Astrocyte of the spinal cord (primary cell): ENCODE measurements at regions not wholly inside any gene's neighbourhood (a gene's known extent, or its start where the extent isn't known, plus 50 kb on each side); places are given as distances from the start of the nearest gene placed in this dataset.

ENCODE experiments used
- DNase-seq: peaks from one replicate; pipeline ENCODE4 v3.0.0; 2011; ENCODE audit warnings: low read depth, low spot score
- H3K4me3 ChIP-seq: 2 replicates; pipeline ENCODE4 v1.5.1; 2011; ENCODE audit warnings: low read depth, mild to moderate bottlenecking, low read length, moderate library complexity
- in situ Hi-C: cut with HindIII; loops from 2 replicates; pipeline ENCODE4 v1.10.0; 2017; ENCODE audit warnings: low sequenced_read_pairs
- TF ChIP-seq, protein P1 (sequence below): IDR thresholded peaks from 2 replicates; pipeline ENCODE4 v1.5.1; 2012; ENCODE audit warnings: low read depth, mild to moderate bottlenecking, low read length, inconsistent platforms

DNA sequence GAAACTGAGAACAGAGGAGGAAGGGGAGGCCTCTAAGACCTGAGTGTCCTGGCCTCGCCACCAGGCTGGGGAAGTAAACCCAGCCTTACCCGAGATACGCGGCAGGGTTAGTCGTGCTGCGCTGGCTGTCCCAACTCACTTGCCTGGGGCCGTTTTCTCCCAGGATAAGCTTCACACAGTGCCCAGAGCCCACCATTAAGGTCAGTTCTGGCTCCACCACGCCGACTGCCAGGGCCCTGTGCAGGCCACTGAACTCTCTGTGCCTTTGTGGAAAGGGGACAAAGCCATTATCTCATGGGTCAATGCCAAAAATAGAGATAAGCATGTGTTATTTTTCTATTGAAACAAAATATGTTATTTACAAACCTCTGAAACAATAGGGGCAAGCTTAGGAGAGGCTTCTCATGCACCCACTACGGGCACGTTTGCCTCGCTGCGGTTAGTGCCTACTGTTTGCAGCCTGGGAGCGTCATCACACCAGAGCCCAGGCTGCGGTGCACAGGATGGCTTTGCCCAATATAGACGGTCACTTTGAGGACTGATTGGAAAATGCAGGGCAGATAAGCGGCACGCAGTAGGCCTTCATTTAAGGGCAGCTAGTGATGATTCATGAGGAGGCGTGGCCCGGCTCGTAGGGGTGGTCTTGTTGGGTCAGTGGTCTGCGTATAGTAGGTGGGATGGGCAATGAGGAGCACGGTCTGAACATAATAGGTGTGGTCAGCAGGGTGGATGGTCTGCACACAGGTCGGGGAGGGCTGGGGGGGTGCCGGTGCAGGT is 242.1 kb downstream of the GLI2 start:
- H3K4me3 ChIP-seq, result no peak overlapping the region
- in situ Hi-C loops, result no loop called here
- TF ChIP-seq, protein P1, sequence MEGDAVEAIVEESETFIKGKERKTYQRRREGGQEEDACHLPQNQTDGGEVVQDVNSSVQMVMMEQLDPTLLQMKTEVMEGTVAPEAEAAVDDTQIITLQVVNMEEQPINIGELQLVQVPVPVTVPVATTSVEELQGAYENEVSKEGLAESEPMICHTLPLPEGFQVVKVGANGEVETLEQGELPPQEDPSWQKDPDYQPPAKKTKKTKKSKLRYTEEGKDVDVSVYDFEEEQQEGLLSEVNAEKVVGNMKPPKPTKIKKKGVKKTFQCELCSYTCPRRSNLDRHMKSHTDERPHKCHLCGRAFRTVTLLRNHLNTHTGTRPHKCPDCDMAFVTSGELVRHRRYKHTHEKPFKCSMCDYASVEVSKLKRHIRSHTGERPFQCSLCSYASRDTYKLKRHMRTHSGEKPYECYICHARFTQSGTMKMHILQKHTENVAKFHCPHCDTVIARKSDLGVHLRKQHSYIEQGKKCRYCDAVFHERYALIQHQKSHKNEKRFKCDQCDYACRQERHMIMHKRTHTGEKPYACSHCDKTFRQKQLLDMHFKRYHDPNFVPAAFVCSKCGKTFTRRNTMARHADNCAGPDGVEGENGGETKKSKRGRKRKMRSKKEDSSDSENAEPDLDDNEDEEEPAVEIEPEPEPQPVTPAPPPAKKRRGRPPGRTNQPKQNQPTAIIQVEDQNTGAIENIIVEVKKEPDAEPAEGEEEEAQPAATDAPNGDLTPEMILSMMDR, result no peak
- DNase-seq, result no peak

DNA sequence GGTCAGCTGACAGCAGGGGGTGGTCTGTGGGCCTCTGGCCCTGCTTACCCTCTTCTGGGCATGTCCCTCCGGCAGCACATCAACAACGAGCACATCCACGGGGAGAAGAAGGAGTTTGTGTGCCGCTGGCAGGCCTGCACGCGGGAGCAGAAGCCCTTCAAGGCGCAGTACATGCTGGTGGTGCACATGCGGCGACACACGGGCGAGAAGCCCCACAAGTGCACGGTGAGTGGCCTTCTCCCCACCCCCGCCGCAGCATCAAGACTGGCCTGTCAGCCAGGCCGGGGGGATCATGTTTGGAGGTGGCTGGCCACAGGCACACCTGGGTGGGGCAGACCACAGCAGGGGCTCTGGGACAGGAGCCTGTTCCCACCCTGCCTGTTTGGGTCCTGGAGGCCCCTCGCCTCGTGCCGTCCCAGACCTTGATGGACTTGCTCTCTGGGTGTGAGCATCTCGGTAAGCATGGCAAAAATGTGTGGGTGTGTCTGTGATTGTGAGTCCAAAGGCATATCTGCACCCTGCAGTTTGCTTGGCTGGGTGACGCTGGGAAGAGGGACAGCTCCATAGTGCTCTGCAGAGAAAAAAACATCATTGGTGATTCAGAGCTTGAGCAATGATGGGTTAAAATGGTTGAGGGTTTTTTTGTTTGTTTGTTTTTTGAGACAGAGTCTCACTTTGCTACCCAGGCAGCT is 242.8 kb downstream of the GLI2 start:
- no peak overlapping the region for H3K4me3 ChIP-seq
- no peak for DNase-seq
- in situ Hi-C loops, result no loop called here
- TF ChIP-seq, protein P1, result no peak

DNA sequence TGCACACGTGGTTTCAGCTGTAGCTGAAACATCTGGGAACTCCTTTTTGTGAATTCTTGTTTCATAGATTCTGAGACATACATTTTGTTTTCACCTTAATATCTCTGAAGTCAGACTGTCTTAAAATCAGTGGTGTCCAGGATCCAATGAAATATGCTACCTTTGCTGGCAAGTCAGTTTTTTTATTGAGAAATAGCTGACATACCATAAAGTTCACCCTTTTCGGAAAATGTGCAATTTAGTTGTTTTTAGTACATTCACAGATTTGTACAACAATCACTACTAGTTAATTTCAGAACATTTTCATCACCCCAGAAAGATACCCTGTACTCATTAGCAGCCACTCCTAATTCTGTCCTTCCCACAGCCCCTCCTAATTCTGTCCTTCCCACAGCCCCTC is 243.7 kb downstream of the GLI2 start:
- TF ChIP-seq, protein P1, result no peak
- in situ Hi-C loops, result no loop called here
- H3K4me3 ChIP-seq, result no peak overlapping the region
- DNase-seq, result no peak

DNA sequence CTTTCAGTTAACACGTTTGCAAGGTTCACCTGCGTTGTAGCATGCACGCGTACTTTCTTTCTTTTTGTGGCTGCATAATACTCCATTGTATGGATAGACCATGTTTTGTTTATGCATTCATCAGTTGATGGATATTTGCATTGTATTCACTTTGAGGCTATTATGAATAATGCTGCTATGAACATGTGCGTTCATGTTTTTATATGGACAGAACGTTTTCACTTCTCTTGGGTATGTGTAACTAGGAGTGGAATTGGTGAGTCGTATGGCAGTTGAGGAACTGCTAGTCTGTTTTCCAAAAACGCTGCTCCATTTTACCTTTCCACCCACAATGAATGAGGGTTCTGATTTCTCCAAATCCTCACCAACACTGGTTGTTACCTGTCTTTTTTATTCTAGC is 244.3 kb downstream of the GLI2 start:
- H3K4me3 ChIP-seq, result no peak overlapping the region

DNA sequence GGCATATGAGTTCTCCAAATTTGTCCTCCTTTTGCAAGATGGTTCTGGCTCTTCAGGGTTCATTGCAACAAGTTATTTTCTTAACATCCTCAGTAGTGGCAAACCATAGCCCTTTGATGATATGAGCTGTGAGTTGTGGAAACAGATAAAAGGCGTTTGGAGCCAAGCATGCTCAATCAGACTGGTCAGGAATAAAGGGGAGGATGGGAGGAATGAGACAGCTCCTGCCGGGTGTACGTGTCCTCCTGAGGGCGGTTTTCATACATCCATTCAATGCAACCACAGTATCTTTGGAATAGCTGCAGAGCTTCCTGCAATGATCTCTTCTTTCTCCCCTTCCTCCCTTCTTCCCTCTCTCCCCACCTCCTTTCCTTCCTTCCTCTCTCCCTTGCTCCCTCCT is 245.8 kb downstream of the GLI2 start:
- no peak overlapping the region for H3K4me3 ChIP-seq
- no peak for DNase-seq
- in situ Hi-C loops, result no loop called here
- TF ChIP-seq, protein P1, result no peak

More for the DNA sequence above, 244.3 kb downstream of the GLI2 start:
- TF ChIP-seq, protein P1, result no peak
- DNase-seq, result no peak
- in situ Hi-C loops, result no loop called here

DNA sequence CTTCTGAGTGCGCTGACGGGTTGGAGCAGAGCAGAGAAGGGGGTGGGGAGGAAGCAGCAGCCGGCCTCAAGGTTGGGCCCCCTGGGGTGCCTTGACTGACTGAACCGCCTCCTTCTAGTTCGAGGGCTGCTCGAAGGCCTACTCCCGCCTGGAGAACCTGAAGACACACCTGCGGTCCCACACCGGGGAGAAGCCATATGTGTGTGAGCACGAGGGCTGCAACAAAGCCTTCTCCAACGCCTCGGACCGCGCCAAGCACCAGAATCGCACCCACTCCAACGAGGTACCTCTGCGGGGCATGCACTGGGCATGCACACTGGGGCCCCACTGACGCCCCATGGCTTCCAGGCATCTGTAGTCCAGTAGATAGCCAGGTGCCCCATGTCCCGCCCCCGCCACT is 246.9 kb downstream of the GLI2 start:
- no peak for DNase-seq
- TF ChIP-seq, protein P1, result no peak
- in situ Hi-C loops, result no loop called here
- no peak overlapping the region for H3K4me3 ChIP-seq
